GM12865 (cell line): ENCODE measurements at regions not wholly inside any gene's neighbourhood (a gene's known extent, or its start where the extent isn't known, plus 50 kb on each side); places are given as distances from the start of the nearest gene placed in this dataset.

Experiments
- DNase-seq: peaks from one replicate; pipeline ENCODE4 v3.0.0; 2010; ENCODE audit warnings: low read depth
- H3K4me3 ChIP-seq: 2 replicates; pipeline ENCODE4 v1.5.1; 2011; ENCODE audit warnings: mild to moderate bottlenecking, low read depth, low read length, control low read depth
- CTCF ChIP-seq: IDR thresholded peaks from 2 replicates; pipeline ENCODE4 v1.5.1; 2011; ENCODE audit warnings: low read length, control low read depth, low read depth, inconsistent platforms; ENCODE audit not compliant: insufficient read depth; ENCODE audit errors: missing control alignments

DNA sequence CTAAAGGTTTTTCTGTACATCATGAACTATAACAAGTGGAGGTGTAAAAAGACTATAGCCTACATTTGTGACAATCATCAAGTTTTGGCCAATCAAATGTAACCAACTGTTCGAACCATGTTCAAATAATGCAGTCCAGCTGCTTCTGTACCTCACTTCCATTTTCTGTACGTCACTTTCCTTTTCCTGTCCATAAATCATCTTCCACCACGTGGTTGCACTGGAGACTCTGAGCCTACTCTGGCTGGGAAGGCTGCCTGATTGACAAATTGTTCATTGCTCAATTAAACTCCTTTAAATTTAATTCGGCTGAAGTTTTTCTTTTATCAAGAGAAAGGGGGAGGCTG is 270.4 kb upstream of the JARID2 start:
- H3K4me3 ChIP-seq = no peak overlapping the region
- peak; percentile 31 for DNase-seq
- no peak for TF ChIP-seq CTCF

DNA sequence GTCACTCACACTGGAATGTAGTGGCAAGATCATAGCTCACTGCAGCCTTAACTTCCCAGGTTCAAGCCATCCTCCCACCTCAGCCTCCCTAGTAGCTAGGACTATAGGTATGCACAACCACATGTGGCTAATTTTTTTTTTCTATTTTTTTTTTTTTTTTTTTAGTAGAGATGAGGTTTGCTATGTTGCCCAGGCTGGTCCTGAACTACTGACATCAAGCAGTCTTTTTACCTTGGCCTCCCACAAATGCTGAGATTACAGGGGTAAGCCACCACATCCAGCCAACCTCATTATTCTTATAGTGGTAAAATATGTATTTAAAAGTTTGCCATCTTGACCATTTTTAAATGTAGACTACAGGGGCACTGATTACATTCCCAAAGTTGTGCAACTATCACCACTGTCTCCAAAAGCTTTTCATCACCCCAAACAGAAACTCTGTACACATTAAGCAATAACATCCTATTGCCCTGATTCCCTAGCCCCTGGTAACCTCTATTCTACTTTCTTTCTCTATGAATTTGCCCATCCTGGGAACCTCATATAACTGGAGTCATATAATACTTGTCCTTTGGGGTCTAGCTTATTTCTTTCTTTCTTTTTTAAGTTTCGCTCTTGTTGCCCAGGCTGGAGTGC is 268.0 kb upstream of the JARID2 start:
- no peak overlapping the region for H3K4me3 ChIP-seq
- DNase-seq = no peak
- no peak for TF ChIP-seq CTCF

DNA sequence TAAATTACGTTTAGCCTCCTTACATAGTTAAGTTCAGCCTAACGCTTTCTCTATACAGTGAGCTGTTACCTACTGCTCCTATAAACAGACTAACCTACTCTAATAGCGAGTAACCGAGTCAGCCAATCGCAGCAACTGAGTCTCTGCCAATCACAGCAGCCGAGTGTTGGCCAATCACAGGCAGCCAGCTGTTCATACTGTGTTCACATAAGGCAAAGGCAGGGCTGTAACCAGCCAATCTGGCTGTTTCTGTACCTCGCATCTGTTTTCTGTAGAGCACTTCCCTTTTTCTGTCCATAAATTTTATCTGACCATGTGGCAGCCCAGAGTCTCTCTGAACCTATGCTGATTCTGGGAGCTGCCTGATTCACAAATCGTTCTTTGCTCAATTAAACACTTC is 263.9 kb upstream of the JARID2 start:
- TF ChIP-seq CTCF = no peak
- no peak overlapping the region for H3K4me3 ChIP-seq
- no peak for DNase-seq

DNA sequence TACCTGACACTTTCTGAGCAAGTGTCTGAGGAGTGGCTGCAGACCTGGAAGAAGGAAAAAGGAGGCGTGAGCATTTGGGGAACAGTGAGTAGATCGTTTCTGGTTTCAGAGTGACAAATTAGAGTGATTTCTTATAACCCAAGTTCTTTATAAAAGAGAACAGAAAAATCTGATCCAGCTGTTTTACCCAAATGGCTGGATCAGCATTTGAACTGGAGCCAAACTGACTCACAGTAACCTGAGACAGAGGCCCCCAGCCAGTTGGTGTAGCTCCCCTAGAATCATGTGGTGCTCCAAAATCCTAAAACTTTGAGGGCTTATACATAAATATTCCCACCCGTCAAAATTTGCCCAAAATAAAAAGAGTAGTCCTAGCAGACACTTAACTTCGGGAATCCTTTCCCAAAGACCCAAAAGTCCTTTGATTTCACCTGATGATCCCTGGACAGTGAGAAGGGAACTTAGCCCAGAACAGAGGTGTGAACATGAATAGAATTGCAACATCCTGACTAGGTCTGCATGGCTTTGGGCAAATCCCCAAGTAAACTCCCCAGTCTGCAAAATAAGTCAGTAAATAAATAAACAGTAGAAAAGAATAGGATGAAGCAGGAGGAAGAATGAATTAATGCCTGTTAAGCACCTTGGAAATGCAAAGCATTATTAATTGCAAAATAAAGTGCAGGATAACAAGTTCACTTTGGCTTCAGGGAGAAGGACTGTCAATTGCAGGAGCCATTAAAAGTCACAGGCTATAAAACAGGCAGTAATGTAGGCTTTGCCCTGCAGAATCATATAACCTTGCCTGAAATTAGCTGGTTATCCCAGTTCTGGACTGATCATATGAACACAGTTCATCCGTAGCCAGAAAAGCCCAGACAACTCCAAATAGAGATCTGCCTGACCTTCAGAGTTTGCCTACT is 262.0 kb upstream of the JARID2 start:
- H3K4me3 ChIP-seq = no peak overlapping the region
- no peak for DNase-seq
- no peak for TF ChIP-seq CTCF

GRCh38 chr6:14984519-14984853 is 261.4 kb upstream of the JARID2 start:
- H3K4me3 ChIP-seq = no peak overlapping the region
- TF ChIP-seq CTCF = no peak
- no peak for DNase-seq

DNA sequence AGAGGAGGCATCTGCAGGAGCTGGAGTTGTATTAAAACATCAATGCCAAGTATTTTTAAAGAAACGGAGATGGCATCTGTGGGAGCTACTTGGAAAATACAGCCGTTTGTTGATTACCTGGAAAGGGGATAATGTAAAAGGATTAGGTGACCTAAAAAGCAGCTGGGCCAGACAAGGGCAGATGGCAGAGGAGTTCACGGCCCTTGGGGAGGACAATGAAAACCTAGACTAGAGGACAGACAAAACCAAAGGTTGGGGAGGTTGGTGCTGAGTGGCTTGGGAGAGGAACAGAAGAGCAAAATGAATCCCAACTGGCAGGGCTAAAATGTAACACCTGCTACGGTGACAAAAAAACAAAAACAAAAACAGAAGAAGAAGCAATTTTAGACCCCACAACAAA is 260.5 kb upstream of the JARID2 start:
- no peak for TF ChIP-seq CTCF
- DNase-seq = no peak
- no peak overlapping the region for H3K4me3 ChIP-seq
